G401.6 (cell line): ENCODE measurements at regions not wholly inside any gene's neighbourhood (a gene's known extent, or its start where the extent isn't known, plus 50 kb on each side); places are given as distances from the start of the nearest gene placed in this dataset.

ENCODE experiments used
- FAIRE-seq: peaks from 2 replicates; lab custom pipeline; 2012; peaks lifted over from hg19 to GRCh38; lab: Jason Lieb, UNC

DNA sequence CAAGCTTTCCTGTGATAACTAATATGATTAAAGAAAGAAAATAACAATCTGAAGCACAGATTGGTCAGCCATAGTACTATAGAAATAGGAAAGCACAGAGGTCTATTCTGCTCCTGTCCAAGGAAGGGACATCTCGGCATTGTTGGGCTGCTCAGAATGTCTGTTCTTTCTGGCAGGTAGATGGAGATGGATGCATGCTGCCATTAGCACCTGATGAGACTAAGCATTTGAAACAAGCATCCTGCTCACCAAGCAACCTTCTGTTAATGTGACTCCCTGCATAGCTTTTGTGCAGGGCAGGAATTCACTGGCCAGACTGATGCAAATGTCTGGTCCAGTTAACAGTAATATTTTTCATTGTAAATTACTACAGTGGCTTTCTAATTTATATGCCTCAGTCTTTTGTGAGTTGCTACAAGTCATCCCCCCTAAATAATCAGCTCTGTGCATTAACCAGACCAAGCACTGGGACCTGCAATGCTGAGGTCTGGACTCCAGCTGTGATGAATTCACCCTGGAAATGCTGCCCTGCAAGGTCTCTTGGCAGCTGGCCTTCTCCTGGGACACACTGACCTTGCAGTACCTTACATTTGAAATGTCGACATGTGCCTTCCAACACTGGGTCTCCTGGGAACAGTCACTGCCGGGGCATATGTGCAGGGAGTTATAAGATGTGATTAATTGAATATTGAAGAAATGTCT is 1123.7 kb downstream of the IGSF11 start:
- FAIRE-seq, result no peak

DNA sequence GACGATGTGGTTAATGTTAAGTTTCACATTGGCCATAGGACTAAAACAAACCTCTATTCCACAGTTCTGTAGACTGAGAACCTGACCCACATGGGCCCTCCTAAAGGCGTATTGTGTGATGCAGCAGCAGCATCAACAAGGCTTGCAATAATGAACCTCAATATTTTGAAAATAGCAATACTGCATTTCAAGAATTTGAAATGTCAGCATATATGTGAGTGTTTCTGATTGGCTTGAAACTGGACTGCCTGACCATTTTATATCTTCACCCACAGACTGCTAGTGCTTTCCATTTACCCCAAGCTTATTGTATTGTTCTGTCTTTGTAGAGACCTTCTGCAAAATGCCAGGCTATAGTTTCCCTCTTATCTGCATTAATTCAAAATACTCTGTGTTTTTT is 1122.3 kb downstream of the IGSF11 start:
- no peak for FAIRE-seq

- no peak for FAIRE-seq
Observed at GRCh38 chr3:117914540-117915100, 1120.0 kb downstream of the IGSF11 start.

DNA sequence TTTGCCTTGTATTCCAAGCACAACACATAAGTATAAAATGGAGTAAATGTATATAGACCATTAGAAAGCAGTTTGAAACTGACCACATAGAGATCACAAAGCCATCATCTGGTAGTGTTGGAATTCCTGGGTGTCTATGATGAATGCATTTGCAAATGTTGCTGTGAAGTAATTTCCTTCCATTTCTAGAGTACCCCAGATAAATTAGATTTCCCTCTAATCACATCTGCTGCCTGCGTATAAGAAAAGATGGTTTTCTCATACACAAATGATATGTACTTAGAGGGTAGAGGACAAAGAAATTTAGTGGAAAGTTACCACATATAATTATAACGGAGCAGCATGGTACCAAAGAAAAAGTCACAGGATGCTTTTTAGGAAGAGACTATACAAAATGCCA is 1117.8 kb downstream of the IGSF11 start:
- no peak for FAIRE-seq

DNA sequence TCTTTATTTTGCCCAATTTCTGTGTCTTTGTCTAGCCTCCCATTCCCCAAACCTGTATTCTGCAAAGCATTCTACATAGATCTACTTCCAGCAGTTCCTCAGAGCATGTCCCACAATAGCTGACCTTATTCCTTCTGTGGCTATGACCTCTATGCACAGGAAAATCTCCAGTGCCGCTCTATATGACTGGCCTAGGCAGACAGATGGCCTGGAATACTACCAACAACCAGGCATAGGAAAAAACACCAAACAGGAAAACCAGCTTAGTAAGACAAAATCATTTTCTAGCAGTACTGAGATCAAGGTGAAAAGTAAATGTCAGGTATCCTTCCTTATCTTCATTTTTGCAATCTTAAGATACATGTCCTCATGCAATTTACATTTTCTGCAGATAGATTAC is 1115.0 kb downstream of the IGSF11 start:
- FAIRE-seq, result no peak

GRCh38 chr3:117920253-117920898 is 1114.3 kb downstream of the IGSF11 start:
- FAIRE-seq, result no peak

DNA sequence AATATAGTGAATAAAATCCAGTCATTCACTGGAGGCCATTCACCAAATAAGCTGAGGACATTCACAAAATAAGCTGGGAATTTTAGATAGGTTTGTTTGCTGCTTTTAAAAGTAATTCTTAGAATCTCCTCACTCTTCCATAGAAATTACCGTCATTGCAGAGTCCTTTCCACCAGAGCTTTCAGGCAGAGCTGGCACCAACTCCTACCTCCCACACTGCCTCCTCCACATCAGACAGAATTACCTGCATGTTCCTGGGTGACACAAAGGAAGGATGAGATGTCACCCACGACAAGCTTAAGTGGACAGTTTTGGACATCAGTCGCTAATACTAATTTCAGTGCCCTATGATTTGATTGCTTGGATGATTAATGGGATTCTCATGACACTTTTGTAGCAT is 1113.2 kb downstream of the IGSF11 start:
- no peak for FAIRE-seq

DNA sequence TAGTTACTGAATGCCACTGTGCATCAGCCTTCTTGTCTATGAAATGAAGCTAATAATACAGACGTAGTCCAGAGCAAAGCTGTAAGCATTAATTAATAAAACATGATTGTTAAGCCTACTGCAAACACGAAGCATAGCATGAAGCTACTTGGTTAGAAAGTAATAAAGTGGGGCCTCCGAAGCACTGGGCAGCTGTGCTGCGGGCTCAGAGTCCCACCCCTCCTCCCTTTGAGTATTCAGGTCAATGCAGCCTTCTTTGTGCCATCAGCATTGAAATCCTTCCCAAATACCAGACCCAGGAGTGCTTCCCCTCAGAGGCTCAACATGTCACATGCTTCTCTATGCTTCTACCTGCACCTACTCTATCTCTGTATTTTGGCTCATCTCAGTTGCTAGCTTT is 1112.6 kb downstream of the IGSF11 start:
- no peak for FAIRE-seq

GRCh38 chr3:117926819-117927218 is 1107.8 kb downstream of the IGSF11 start:
- no peak for FAIRE-seq

DNA sequence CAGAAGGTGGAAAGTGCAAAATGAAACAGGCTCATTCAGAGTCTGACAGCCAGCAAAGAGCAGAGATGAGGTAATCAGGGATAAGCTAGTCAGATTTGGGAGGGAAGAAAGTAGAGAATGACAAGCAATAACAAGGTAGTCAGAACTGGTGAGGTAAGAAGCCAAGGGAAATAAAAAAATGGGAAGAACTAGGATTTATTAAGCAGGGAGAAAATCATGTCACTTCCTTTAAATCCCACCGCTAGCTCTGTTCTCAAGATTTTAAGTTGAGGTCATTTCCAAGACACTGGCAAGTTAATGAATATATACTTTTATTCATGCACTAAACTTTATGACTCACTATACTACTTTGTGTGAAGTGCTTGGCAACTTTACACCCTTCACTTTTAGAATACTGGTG is 1106.8 kb downstream of the IGSF11 start:
- no peak for FAIRE-seq

- no peak for FAIRE-seq
Observed at GRCh38 chr3:117928836-117929235, 1105.8 kb downstream of the IGSF11 start.

- FAIRE-seq, result no peak
Observed at GRCh38 chr3:117932441-117932840, 1102.2 kb downstream of the IGSF11 start.

GRCh38 chr3:117936159-117936558 is 1098.5 kb downstream of the IGSF11 start:
- FAIRE-seq, result no peak

DNA sequence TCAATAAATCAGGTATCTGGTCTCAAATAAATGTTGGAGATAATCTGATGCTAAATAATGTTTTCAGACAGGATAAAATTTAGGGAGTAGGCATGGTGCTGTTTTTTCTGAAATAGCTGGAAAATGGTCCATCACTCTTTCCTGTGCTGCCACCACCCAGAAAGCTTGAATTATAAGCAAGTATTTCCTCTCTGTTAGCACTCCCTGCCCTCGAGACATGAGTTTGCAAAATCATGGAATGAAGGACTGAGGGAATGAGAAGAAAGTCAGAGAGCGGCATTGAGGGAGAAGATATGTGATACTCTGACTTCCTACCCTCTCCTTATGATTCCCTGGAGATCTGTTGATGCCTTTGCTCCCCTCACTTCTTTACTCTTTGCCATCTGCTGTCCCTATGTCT is 1095.7 kb downstream of the IGSF11 start:
- FAIRE-seq, result no peak

- FAIRE-seq, result no peak
Observed at GRCh38 chr3:117939425-117940027, 1095.1 kb downstream of the IGSF11 start.

DNA sequence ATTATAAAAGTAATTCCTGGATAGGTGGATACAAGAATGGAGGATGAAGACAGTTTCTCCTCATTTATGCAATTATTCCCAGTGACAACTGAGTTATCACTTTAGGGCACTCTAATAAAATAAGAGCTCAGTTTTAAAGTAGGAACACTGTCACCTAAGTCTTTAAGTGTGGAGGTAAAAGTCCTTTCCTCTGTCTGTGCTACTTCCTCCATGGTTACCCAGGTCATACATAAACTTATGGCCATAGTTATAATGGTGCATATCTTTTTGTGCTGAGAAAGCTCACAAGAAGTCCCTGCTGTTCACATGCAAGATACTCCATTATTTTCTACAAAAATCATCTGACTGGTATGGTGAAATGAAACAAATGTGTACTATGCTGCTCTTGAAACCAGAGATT is 1093.6 kb downstream of the IGSF11 start:
- no peak for FAIRE-seq

DNA sequence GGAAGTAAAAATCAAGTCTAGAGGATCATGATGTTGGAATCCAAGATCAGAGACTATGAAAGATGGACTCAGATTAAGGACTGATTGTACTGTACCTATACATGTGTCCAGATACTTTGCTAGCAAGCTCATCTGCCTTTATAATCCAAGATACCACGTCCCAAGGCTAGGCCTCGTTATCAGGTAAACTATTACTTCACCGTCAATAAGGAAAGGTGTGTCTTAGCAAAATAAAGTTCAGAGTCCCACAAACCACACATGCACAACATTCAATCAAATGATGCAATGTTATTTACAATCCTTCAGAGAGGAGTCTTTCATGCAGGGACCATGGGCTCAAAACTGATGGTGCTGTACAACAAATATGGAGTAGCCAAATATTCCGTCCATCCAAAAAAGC is 1092.9 kb downstream of the IGSF11 start:
- no peak for FAIRE-seq

DNA sequence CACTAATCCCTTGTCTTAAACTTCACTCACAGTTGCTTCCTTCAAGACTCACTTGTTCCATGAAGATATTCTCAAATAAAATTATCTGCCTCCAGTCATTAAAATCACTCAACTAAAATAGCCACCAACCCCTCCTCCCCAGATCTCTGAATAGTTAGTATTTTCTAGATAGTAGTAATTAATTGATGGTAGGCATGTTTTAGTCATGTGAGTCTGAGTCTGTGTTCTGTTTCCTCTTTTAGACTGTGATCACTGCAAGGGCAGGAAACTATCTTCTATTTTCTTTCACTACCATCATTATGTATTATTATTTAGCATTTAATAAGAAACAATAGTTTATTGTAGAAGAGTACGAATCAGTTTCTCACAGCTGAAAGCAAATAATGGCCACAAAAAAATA is 1080.5 kb downstream of the IGSF11 start:
- FAIRE-seq, result no peak

DNA sequence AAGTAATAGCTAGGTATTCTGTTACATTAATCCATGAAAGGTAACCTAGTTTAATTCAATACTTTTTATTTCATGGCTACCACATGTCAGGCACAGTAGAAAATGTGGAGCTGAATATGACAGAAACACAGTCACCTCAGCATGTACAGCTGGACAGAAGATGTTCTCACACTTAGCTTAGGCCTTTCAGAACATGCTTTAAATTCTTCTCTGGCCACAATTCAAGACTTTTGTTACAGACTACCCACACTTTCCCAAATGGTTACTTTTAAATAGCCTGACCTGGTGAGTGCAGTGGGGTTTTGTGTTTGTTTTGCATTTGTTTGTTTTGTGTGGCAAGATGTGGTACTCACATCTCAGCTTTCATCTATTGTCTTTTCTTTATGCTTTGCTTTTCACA is 1079.5 kb downstream of the IGSF11 start:
- FAIRE-seq, result no peak

DNA sequence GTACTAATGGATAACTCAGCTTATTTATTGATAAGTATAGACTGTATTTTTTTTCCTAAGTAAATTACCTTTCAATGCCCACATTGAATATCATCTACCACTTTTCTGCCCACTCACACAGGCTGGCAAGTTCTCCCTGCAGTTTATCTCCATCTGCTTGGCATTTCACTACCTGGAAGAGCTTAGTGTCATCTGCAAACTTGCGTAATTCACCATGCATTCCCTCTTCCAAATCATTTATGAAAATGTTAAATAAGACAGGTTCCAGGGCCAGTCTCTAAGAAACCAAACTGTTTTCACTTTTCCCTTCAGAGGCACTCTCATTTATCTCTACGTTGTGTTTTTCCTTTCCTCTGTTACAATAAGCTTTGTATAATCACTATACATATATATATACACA is 1076.6 kb downstream of the IGSF11 start:
- FAIRE-seq, result no peak

GRCh38 chr3:117962750-117963149 is 1071.9 kb downstream of the IGSF11 start:
- FAIRE-seq, result no peak

GRCh38 chr3:117963858-117964257 is 1070.8 kb downstream of the IGSF11 start:
- no peak for FAIRE-seq

- FAIRE-seq, result no peak
Observed at GRCh38 chr3:117964814-117965213, 1069.8 kb downstream of the IGSF11 start.
